C4-2B (cell line): ENCODE measurements at regions not wholly inside any gene's neighbourhood (a gene's known extent, or its start where the extent isn't known, plus 50 kb on each side); places are given as distances from the start of the nearest gene placed in this dataset.
A peak's percentile ranks its signal among the peaks of the same experiment; 100 is the strongest.

Experiments
- H3K27ac ChIP-seq: fragments of 450-650 bp; 2 replicates; pipeline ENCODE4 v1.5.1; 2017
- ZFX ChIP-seq: fragments of 450-650 bp; IDR thresholded peaks from 2 replicates; pipeline ENCODE4 v1.6.1; 2017
- TF ChIP-seq, protein P1 (sequence below): fragments of 450-650 bp; conservative IDR thresholded peaks from 2 replicates; pipeline ENCODE4 v1.5.1; 2017; ENCODE audit warnings: mild to moderate bottlenecking

DNA sequence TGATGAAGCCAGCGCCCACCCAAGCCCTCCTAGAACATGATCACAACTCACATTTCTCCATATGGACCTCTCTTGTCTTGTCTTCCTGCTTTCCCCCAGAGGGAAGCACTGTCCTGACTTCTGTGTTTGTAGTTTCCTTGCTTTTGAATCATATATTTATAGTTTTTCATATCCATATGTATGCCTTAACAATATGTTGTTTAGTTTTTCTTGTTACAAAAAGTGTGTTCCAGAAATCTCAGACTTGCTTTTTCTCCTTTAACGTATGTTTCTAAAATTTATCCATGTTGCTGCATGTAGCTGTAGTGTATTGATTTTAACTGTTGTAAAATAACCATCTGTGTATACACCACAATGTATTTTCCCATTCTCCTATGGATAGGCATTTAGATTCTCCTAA, 182.0 kb upstream of the SMIM23 start:
- no peak overlapping the region for H3K27ac ChIP-seq
- TF ChIP-seq, protein P1, sequence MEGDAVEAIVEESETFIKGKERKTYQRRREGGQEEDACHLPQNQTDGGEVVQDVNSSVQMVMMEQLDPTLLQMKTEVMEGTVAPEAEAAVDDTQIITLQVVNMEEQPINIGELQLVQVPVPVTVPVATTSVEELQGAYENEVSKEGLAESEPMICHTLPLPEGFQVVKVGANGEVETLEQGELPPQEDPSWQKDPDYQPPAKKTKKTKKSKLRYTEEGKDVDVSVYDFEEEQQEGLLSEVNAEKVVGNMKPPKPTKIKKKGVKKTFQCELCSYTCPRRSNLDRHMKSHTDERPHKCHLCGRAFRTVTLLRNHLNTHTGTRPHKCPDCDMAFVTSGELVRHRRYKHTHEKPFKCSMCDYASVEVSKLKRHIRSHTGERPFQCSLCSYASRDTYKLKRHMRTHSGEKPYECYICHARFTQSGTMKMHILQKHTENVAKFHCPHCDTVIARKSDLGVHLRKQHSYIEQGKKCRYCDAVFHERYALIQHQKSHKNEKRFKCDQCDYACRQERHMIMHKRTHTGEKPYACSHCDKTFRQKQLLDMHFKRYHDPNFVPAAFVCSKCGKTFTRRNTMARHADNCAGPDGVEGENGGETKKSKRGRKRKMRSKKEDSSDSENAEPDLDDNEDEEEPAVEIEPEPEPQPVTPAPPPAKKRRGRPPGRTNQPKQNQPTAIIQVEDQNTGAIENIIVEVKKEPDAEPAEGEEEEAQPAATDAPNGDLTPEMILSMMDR, result no peak
- no peak for TF ChIP-seq ZFX

DNA sequence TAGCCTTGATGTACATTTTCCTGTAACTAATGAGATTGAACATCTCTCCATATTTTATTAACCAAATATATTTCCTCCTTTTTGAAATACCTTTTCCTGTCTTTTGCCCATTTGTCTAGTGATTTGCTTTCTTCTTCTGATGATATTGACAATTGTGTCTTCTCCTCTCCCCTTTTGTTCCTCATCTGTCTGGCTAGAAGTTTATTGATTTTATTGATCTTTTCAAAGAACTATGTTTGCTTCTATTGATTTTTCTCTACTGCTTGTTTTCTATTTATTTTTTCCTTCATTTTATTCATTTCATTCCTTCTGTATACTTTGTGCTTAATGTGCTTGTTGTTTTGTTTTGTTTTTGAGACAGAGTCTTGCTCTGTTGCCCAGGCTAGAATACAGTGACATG, 181.4 kb upstream of the SMIM23 start:
- no peak overlapping the region for H3K27ac ChIP-seq
- TF ChIP-seq ZFX, result no peak
- TF ChIP-seq, protein P1, result no peak

DNA sequence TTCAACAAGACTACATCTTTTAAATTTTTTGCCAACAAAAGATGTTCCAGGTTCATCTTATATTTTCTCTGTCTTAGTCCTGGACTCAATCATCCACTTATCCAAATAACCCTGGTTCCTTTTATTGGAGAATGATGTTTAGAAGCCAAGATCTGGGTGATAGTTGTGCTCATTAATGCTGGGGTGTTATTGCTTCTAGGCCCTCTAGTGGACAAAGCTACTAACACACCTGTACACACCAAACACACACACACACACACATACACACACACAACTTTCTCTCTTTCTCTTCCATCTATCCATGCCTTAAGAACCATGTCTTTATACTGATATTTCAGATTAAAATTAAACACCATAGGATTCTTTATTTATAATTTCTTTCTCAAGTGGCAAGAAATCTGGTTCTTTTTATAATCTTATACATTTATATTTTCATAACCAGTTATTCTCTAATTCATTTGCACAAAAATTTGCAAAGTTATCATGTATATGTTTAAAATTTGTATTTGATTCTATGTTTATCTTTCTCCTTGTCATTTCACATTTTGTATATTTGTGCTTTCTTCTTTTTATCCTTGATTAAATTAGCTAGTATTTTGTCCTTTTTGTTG, 179.1 kb upstream of the SMIM23 start:
- TF ChIP-seq, protein P1, result peak; percentile 81
- no peak for TF ChIP-seq ZFX
- no peak overlapping the region for H3K27ac ChIP-seq

DNA sequence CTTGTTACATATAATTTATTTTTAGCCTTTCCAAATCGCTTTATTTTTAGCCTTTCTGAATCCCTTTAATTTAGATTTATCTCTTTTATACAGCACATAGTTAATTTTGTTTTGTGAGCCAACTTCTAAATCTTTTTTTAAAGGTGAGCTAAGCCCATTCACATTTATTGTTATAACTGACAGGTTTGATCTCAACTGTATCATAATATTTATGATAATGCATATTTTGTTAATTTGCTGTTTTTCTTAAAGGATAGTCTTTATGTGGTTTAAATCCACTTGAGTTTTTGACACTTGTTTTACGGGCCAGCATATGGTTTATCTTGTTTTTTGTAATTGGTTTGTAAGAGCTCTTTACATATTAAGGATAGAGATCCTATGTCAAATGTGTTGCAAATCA, 177.8 kb upstream of the SMIM23 start:
- TF ChIP-seq, protein P1, result no peak
- TF ChIP-seq ZFX, result no peak
- H3K27ac ChIP-seq, result no peak overlapping the region

DNA sequence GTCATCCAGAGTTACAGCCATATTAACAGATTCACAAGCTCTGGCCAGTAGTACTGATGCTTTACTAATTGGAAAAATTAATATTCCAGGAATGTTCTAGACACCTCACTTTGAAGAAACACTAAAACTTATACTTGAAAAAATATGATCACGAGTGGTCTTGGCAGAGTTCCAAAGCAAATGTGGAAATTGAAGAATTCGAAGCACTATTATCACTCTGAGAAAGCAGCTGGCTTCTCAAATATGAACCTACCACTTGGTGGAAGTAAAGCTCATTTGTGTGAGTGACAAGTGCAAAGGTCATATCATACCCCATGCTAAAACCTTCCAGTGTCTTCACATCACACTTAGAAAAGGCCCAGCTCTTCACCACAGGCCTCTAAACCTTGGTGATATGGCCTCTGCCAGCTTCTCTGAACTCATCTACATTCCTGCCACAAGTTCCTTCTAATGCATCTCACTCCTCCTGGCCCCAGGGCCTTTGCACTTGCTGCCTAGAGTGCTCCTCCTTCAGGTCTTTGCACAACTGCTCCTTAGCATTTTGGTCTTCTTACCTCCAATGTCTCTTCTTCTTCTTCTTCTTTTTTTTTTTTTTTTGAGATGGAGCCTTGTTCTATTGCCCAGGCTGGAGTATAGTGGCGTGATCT, 175.7 kb upstream of the SMIM23 start:
- H3K27ac ChIP-seq, result no peak overlapping the region
- TF ChIP-seq ZFX, result no peak
- TF ChIP-seq, protein P1, result no peak

DNA sequence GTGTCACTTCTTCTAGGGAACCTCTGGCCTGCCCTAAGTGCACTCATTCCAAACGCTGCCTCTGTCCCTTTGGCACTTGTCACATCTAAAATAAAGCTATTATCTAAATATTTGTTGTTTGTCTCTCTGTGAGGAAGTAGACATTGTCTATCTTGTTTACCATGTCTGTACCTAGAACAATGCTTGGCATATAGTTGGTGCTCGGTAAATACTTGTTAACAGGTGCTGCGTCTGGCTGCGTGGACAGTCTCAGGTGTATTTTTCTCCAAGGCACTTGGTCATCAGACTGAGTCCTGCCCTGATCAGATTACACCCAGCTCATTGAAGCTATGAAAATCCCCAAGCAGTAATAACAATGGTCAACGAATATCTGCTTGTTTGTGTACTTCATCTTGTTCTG, 174.9 kb upstream of the SMIM23 start:
- TF ChIP-seq ZFX, result no peak
- TF ChIP-seq, protein P1, result no peak
- H3K27ac ChIP-seq, result no peak overlapping the region

DNA sequence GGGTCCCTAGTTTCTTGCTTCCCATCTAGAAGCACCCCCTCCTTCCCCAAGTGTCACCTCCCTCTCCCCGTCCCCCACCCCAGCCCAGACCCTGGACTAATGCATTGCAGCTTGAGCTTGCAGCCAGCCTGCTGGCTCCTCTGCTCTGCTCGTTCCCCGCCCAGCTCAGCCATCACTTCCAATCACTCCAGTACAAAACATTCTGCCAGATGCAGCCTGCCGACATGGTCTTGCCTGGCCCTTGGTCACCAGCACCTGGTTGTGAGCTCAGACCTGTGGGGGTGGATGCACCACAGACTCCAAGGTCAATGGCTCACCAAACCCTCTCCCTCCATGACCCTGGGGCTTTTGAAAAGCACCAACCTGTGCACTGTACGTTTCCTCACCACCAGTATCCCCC, 172.9 kb upstream of the SMIM23 start:
- TF ChIP-seq, protein P1, result no peak
- no peak for TF ChIP-seq ZFX
- H3K27ac ChIP-seq, result no peak overlapping the region
